Medulla oblongata (tissue), 1 donor: ENCODE measurements at regions not wholly inside any gene's neighbourhood (a gene's known extent, or its start where the extent isn't known, plus 50 kb on each side); places are given as distances from the start of the nearest gene placed in this dataset.
A peak's percentile ranks its signal among the peaks of the same experiment; 100 is the strongest.
"Not testable (repeated sequence)": the region's sequence is repeated elsewhere in the genome, so short reads cannot be mapped to it uniquely, and the experiment has no call there.

ENCODE experiments used
- DNase-seq: peaks from one replicate; pipeline ENCODE4 v3.0.0-alpha.2; 2015; ENCODE audit errors: extremely low spot score

- no peak for DNase-seq
Observed at GRCh38 chr10:78457804-78458482, 424.3 kb downstream of the RPS24 start.

DNA sequence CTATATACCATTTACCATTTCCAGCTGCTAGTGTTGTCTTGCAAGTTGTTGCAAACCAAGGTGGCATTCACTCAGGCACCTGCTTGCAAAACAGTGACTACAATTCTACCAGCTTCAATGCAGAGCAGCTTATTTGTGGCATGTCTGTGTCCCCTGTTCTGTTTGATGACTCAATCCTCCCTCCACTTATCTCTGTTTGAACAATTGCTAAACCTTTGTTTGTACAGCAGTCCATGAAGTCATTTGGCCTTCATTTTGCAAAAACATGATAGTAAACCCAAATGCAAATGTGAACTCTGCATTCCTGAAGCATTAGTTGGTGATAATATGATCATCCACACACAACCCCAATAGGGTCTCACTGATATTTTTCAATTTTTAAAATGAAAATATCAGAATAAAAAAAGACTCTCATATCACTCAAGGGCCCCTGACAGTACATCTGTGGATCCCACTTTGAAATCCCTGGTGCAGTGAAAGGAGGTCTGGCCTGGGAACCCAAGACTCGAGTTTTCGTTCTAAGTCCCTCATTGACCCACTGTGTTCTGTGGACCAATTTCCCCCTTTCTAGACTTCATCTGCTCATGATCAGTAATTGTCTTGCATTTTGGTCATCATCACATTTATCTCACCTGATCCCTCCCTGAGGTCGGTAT is 425.4 kb downstream of the RPS24 start:
- DNase-seq: no peak

DNA sequence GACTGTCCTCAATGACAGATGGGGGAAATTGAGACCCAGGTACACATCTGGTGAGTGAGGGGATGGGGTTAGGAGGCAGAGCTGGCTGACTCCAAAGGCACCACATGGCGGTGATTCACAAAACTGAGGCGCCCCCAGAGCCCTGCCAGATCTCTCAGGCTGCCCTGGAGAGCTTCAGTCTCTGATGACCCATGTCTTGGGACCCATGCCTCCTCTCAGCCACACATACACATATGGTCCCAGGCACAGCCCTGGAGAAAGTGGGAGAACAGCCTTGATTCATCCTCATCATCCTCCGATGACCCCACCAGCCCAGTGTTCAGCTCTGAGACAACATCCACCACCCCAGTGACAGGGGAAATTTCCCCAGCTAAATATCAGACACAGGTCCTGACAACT is 426.0 kb downstream of the RPS24 start:
- no peak for DNase-seq

GRCh38 chr10:78460204-78460603 is 426.5 kb downstream of the RPS24 start:
- DNase-seq: no peak

DNA sequence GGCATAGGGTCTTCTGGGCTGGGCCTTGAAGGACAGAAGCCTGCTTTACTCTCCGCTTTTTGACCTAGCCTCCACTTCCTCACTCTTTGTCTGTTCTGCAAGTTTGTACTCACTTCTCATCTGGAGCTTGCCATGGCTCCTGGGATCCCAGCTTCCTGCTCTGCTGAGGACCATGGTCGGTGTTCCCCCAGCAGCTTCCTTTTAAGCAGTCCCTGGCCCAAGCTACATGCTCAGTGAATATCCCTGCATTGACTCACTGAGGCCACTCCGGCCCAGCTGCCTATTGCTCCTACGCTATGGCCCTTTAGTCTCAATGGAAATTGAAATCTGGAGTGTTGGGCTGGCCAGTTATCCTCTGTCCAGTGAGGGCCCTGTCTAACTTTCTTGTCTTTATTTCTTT is 427.7 kb downstream of the RPS24 start:
- DNase-seq: no peak

- DNase-seq: no peak
Observed at GRCh38 chr10:78462176-78462575, 428.5 kb downstream of the RPS24 start.

- no peak for DNase-seq
Observed at GRCh38 chr10:78462726-78463228, 429.1 kb downstream of the RPS24 start.

GRCh38 chr10:78464118-78464855 is 430.6 kb downstream of the RPS24 start:
- DNase-seq: no peak

DNA sequence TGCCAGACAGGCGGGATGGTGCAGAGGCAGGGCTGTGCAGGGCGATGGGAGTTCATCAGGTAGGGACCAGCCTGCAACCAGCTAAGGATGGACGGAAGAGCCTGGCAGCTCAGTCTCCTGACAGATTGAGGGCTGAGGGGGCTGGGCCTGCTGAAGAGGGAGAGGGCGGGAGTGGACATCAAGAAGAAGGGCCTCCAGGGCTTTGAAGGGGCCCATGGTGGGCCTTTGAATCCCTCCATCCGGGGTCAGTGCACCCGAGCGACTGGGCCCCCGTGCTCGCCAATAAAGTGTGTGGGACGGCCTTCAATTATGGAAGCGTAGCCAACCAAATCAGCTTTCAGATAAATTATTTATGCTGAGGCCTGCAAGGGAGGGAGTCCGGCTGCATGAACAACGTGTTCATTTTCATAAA is 431.2 kb downstream of the RPS24 start:
- no peak for DNase-seq

DNA sequence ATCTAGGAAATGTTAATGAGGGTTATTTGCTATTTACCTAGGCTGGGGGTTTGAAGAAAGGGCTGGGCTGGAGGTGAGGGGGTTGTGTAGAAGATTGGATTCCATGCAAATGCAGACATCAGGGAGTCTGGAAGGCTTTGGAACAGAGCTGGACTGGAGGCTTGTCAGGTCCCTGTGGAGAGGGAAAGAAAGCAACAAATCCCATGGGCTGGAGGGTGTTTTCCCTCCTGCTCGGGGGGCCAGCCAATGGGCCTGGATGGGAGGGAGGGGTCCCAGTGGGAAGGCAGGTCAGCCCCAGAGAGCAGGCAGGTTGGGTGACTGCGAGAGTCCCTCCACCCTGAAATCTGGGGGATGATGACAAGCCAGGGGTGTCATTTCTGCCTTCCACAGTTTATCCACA is 431.8 kb downstream of the RPS24 start:
- DNase-seq: no peak

DNA sequence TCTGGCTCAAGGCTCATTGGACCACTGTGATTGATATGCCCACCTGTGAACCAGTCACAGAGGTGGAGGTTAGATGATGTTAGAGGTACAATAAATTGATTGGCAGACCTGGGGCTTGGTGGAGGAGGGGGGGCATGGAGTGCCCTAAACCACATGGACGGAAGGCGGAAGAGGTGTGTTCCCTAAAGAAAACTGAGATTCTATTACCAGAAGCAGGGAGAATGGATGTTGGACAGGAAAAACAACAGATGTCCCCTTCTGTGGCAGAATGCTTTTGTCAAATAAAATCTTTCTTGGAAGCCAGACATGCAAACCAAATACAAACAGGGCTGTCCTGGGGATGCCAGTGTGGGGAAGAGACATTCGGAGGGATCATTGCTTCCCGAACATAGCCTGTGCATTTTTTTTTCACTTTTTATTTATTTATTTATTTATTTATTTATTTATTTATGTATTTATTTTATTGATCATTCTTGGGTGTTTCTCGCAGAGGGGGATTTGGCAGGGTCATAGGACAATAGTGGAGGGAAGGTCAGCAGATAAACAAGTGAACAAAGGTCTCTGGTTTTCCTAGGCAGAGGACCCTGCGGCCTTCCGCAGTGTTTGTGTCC is 433.9 kb downstream of the RPS24 start:
- no peak for DNase-seq

DNA sequence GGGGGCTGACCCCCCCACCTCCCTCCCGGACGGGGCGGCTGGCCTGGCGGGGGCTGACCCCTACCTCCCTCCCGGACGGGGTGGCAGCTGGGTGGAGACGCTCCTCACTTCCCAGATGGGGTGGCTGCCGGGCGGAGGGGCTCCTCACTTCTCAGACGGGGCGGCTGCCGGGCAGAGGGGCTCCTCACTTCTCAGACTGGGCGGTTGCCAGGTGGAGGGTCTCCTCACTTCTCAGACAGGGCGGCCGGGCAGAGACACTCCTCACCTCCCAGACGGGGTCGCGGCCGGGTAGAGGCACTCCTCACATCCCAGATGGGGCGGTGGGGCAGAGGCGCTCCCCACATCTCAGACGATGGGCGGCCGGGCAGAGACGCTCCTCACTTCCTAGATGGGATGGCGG is 435.1 kb downstream of the RPS24 start:
- not testable (repeated sequence) for DNase-seq

- no peak for DNase-seq
Observed at GRCh38 chr10:78470267-78471103, 436.8 kb downstream of the RPS24 start.

GRCh38 chr10:78471326-78471722 is 437.7 kb downstream of the RPS24 start:
- DNase-seq: no peak

DNA sequence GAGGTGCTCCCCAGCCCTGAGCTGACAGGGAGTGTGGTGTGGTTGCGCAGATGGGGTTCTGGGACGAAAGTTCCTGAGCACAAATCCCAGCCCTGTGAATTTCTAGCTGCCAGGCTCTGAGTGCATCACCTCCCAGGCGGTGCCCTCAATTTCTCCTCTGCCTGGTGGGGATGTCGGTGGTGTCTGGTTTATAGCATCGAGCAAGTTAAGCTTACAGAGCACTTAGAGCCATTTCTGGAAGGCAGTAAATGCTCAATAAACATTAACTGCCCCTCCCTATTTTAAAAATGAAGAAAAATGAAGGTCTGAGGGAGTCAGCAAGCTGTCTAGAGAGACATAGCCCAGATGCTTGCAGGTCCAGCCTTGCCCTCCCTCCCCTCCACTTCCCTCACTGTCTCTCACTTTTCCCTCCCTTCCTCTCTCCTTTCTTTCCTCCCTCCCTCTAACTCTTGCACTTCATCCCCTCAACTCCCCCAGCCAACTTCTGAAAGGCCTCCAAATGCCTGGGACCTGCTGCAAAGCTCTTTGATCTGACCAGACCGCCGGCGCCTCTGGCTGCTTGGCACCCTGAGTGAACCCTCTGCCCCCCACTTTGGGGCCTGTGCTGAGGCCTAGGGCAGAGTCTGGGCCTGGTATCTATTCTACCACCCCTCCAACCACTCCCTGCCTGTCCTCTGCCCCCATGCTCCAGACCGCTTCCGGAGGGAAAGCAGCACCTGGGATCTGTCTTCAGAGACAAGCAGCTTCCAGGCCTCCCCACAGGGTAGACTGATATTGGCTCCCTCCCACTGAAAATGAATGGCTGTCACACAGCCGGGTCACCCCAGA is 438.3 kb downstream of the RPS24 start:
- no peak for DNase-seq

- peak; percentile 59 for DNase-seq
Observed at GRCh38 chr10:78472551-78472890, 438.9 kb downstream of the RPS24 start.

DNA sequence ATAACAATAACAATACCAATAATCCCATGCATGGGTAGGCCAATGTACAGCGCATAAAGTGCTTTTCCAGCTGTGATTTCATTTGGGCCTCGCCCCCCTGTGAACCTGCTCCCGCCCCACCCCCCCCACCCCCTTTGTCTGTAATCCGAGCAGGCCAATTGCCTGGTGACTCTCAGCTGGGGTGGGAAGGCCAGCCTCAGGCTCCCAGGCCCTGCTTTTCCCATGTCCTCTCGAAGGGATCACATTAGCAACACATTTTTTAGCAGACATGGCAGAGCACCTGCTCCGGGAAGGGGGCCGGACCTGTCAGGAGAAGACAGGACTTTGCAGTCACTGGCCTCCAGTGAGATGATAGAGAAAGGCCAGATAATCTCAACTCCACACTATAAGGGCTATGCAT is 439.3 kb downstream of the RPS24 start:
- DNase-seq: no peak

DNA sequence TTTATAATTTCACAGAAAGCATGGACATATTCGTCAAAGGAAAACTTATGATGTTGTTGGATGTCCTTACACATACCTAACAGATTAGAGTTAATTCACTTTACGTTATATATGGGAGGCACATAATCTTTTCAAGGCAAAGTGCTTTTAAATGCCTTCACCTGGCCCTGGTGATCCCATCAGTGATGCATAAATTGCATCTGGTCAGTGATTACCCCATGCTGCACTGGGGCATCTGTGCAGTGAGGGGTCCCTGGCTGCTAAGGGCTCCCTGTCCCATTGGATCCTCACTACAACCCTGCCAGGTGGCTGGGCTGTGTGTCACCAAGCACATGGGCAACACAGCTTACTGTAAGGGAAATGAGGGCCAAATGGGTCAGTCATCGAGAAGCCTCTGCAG is 441.1 kb downstream of the RPS24 start:
- DNase-seq: no peak

DNA sequence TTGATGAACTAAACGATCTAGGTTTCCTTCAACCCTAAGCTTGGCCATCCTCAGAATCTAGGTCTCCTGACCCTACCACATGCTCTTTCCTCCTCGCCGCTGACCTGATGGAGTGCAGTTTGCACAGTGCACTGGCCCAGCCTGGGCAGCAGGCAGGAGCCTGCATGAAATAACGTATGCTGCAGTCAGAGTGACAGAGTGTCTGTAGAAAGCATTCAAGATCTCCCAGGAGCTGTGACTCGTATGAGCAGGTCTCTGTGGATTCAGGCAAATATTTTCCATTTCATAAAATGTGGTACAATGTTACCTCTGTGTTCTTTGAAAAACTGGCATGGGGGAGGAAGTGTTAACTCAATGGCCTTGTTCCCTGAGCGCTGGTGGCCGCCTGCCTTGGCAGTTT is 441.8 kb downstream of the RPS24 start:
- no peak for DNase-seq

DNA sequence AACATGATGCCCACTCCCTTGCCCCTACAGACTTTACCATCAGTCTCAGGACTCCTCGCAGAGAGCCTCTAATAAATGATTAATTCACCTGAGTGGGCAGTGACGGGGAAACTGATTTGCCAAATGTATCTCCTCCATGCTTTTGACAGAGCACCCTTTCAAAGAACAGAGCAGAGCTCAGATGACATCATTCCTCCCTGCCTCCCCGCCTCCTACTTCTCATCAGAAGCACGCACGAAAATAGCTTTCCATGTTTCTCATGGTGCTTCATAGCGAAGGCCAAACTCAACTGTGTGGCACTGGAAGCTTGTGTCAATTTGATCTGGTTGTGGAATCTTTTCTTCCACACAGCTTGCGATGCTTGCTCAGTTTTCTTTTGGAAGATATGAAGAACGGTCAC is 442.5 kb downstream of the RPS24 start:
- no peak for DNase-seq

- no peak for DNase-seq
Observed at GRCh38 chr10:78476844-78477243, 443.2 kb downstream of the RPS24 start.
